ENCODE measurements at regions not wholly inside any gene's neighbourhood (a gene's known extent, or its start where the extent isn't known, plus 50 kb on each side); places are given as distances from the start of the nearest gene placed in this dataset.

DNA sequence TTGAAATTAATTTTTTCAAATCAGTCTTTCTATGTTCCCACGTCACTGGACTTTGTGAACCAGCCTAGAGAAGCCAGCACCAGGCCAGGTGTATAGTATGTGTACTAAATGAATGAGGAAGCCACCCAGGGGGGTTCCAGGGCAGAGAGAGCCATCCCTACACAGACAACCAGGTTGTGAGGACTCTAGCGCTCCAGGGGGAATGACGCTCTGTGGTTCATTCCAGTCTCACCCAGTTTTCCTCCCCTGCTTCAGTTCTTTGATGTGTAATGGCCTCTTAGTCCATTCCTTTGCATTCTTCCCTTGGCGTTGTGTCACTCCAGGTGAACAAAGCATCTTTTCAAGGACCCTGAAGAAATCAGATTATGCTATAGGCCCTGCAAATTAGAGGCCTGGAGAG lies 330.6 kb downstream of the NSG2 start:
- no peak for DNase-seq (ENCODE audit: low spot score)

DNA sequence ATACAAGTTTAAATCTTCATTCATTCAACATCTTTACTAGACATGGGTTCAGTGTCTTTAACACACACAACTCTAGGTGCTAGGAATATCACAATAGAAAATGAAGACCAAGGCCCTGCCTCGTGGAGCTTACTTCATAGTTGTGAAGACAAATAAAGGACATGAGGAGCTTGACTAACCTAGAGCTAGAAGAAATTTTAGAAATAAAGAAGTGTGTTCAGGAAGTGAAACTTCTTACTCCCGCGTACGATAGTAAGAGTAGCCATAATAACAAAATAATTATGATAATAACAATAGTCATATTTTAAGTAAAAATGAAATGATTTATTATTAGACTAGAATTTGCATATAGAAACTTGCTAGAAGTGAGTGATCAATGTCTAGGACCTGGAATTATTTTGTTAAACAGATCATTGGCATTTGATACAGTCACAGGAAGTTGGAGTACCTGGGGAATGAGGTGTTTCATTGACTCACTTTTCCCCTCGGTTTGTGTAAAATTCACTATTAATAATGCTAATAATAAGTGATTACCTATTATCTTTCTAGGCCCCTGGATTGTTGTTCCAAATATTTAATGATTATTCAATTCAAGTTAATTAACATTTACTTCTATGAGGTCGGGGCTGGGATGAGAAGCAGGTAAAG lies 331.3 kb downstream of the NSG2 start:
- no peak for DNase-seq (ENCODE audit: low spot score)

DNA sequence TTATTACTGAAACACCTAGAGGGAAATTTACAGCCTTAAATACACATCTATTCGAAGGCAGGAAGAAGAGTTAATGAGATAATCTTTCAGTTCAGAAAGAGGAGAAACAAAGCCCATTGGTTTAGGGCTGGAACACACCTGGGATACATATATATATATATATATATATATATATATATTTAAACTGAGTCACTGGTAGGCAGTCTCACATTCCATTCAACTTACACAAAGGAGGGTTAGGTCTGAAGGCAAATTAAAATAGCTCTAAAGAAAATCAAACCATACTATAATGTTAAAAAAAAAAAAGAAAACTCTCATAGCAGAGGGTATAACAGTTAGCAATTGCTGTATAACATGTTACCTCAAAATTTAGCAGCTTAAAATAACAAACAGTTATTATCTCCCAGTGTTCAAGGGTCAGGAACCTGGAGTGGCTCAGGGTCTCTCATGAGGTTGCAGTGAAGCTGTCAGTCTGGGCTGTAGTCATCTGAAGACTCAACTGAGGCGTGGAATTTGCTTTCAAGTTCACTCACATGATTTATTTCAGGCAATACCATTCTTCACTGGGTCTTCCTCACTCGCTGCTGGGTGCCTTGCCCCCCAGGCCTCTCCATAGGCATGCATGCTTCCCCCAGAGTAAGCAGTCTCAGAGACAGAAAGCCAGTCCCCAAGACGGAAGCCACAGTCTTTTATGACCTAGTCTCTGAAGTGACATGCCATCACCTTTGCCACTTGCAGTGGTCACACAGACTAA lies 332.8 kb downstream of the NSG2 start:
- DNase-seq (ENCODE audit: low spot score): no peak

DNA sequence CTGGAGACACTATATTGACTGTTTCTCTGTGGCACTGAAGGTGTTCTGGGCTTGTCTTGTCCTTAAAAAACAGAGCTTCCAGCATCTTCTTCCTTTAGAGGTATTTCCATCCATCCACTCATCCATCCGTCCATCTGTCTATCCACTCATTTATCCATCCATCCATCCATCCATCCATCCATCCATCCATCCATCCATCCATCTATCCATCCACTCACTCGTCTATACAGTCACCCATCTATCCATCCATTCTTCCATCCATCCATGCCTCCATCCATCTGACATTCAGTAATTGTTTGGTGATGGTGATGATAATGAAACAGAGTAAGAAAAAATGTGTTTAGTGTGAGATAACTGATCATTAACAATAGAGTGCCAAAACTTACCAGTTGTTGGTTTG lies 334.8 kb downstream of the NSG2 start:
- no peak for DNase-seq (ENCODE audit: low spot score)

DNA sequence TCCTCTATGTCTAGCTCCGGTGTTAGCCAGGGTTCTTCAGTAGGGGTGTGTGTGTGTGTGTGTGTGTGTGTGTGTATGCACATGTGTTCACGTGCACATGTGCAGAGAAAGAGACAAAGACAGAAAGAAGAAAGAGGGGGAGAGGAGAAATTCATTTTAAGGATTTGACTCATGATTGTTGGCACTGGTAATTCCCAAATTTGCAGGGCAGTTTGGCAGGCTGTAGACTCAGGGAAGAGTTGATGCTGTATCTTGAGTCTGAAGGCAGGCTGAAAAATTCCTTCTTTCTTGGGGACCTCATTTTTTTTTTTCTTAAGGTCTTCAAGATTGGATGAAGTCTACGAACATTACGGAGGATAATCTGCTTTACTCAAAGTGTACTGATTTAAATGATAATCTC lies 335.7 kb downstream of the NSG2 start:
- no peak for DNase-seq (ENCODE audit: low spot score)

DNA sequence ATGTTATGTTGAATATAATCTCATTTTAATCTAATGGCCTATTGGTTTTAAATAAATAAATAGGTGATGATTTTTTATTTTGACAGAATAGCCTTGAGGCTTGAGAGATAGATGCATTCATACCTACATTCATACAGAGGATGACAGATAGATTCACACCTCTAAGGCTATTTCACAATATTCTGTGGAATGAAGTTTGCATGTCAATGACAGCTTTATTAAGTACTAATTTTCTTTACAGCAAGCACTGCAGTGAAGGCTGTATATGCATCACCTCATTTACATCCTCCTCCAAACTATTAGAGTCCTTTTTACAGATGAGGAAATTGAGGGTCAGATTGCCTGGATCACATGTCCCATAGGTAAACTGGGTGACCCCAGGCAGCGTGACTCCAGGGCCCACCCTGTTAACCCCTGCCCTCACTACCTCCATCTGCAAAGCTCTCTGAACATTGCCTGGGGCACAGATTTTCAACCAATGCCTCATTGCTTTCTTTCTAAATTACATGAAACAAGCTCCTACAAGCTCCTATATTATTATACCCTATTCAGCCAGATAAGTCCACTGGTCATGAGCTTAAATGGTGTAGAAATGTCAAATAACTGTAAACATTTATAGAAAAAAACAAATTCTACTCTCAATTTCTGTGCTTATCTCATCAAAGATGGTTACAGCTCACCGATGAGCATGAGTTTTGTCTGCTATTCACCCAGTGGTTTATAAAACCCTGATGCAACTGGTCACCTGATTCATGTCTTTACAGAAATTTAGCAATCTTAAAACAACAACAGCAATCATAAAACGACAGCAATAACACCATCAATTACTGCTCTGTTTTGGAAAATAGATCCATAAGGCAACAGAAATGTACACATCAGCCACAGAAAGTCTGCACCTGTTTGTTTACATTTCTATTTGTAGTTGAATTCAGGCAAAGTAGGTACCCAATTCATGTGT lies 338.0 kb downstream of the NSG2 start:
- DNase-seq (ENCODE audit: low spot score): no peak

DNA sequence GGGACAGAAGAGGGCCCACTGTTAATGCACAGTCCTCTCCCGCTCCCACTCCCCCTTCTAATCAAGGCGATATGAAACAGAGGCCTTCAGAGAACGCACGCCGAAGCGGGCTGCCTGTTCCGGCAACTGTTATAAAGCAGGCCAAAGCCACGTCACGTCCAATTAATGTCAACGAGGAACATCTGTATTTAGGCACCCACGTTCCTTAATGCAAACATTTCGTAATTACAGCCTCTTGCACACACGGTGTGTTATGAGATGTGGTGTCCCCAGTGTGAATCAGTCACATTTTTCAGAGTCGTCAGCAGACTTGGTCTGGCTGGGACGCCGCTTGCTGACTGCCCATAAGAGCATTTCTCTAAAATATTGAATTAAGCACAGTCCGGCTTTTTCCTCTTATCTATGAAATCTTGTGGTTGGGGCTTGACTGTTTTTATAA lies 339.0 kb downstream of the NSG2 start:
- DNase-seq (ENCODE audit: low spot score): no peak

- DNase-seq (ENCODE audit: low spot score): no peak
Measured at GRCh38 chr5:174386306-174386705, 338.1 kb upstream of the MSX2 start.

DNA sequence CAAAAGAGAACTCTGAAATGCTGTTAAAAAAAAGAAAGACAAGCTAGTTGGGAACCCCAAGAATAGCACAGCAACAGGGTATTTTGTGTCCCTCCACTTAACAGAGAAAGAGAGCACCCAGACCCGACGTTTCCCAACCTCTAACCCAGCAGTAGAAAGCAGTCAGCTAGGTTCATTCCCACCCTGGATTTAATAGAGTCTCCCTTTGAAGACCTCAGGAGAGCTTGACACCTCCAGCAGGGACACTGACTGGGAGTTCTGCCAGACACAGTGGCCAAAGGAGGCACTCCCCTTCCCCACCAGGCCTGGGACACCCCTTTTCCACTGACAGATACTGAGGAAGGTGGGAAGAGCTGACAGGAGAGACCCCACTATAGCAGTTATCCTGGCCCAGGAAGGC lies 337.5 kb upstream of the MSX2 start:
- DNase-seq (ENCODE audit: low spot score): no peak

DNA sequence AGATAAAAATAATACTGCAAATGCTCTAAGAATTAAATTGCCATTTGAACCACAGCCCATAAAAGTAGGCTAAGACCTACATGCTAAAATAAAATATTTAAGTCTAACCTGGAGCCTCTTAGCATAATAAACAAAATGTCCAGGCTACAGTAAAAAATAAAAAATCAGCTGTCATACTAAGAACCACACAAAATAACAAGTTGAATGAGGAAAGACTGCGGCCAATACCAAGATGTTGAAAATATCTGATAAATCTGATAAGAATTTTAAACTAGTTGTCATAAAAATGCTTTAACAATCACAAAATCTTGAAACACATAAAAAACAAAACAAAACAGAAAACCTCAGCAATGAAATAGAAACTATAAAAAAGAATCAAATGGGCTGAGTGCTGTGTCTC lies 336.9 kb upstream of the MSX2 start:
- DNase-seq (ENCODE audit: low spot score): no peak

- DNase-seq (ENCODE audit: low spot score): no peak
Measured at GRCh38 chr5:174392892-174393291, 331.5 kb upstream of the MSX2 start.

GRCh38 chr5:174396541-174396940 lies 327.8 kb upstream of the MSX2 start:
- DNase-seq (ENCODE audit: low spot score): no peak

DNA sequence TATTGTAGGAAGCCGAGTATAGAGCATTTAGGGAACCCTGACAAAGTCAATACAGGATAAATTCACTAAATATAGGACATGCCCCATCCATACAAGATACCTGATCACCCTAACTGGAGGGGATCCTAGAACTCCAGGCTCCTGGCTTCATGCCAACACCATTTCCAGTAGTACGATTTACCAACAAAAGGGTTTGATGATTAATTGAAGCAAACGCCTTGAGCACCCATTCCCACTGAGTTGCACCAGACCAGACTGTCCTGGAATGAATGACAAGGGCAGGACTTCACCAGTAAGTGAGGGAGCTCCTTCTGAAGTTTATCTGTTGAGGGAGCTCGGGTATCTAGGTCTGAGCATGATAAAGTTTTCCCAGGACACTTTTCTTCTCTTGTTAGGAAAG lies 327.2 kb upstream of the MSX2 start:
- DNase-seq (ENCODE audit: low spot score): no peak

DNA sequence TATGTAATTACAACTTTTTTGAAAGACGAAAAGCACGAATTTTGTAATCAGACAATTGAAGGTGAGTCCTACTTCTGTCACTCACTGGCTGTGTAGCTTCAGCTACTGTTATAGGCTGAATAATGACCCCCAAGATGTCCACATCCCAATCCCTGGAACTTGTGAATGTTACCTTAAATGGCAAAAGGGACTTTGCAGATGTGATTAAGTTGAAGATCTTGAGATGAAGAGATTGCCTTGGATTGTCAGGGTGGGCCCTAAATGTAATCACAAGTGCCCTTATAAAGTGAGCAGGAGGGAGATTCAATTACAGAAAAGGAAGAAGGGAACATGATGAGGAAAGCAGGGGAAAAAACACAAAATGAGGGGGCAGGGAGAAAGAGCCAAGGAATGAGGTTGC lies 326.2 kb upstream of the MSX2 start:
- DNase-seq (ENCODE audit: low spot score): no peak

- no peak for DNase-seq (ENCODE audit: low spot score)
Measured at GRCh38 chr5:174399411-174399810, 325.0 kb upstream of the MSX2 start.

- no peak for DNase-seq (ENCODE audit: low spot score)
Measured at GRCh38 chr5:174400461-174400860, 323.9 kb upstream of the MSX2 start.

- DNase-seq (ENCODE audit: low spot score): no peak
Measured at GRCh38 chr5:174401793-174402192, 322.6 kb upstream of the MSX2 start.

DNA sequence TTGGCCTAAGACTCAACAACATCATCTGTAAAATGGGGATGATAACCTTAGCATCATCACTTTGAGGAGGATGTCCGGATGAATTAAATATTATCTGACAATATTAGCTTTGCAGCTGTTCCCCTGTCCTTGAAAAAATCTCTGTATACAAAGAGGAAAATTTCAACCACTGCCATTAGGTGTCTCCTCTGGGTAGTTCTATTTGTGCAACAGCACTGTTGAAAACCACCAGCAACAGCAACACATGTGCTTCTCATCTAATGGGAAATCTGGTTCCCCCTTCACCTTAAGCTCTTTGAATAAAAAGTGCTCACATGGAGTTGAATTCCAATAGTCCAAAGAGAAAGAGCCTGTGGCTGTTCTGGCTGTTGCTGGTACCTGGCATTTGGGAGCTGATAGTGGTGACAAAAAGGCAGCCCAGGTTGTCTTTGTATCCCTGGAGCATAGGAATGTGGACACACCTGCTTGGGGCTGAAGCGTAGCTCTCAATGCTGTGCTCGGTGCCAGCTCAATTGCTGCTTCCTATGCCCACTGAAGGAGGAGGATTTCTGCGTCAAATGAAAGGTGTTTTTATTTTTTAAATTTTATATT lies 322.1 kb upstream of the MSX2 start:
- DNase-seq (ENCODE audit: low spot score): no peak

- no peak for DNase-seq (ENCODE audit: low spot score)
Measured at GRCh38 chr5:174404848-174405247, 319.5 kb upstream of the MSX2 start.

DNA sequence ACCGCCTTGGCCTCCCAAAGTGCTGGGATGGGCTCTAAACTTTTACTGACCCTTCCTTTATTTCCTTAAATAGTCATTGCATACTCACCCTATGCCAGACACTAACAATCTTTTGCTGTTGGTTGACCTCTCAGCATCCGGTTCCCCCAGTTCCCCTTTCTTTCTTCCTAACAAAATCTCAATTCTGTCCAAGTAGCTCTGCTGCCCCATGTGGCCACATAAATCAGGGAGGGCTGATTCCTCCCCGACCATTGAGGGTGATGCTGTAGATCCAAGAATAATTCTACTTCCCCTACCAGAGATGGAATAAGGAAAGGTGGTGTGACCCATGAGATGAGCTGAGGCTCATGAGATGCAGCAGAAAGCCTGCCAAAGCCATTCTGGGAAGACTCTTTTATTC lies 315.3 kb upstream of the MSX2 start:
- DNase-seq (ENCODE audit: low spot score): no peak

DNA sequence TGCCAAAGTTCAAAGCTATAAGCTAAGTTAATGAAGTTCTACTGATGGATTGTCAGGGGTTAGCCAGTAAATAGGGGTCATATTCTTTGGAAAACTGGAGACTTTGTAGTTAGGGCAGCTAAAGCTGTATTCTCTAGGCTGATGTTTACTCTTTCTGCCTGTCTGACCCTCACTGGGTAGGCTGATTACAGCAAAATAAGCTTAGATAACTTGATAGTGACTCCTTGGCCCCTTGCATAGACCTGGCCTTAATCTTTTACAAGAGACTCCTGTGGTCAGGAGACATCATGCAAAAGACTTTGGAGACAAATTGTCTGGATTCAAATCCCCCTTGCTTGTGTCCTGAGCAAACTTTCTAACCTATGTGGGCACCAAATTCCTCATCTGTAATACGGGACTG lies 314.4 kb upstream of the MSX2 start:
- DNase-seq (ENCODE audit: low spot score): no peak

GRCh38 chr5:174410716-174411478 lies 313.5 kb upstream of the MSX2 start:
- DNase-seq (ENCODE audit: low spot score): no peak

All from HuH-7.5 (cell line).